Heart left ventricle (tissue), 13 donors: ENCODE measurements at regions not wholly inside any gene's neighbourhood (a gene's known extent, or its start where the extent isn't known, plus 50 kb on each side); places are given as distances from the start of the nearest gene placed in this dataset.

ENCODE experiments used
- CTCF ChIP-seq, 12 donors: fragments of 200-600 bp; sonication (generic) in 4 of 12; IDR thresholded peaks; one replicate each; pipeline versions ENCODE4 v1.5.0 to v1.8.0; 2018 to 2022; ENCODE audit warnings: antibody characterized with exemption in 12 of 12, mild to moderate bottlenecking in 5 of 12
- POLR2A ChIP-seq, 2 donors: fragments of 450-650 bp; IDR thresholded peaks; one replicate each; pipeline ENCODE4 v1.6.1; 2017; ENCODE audit warnings: antibody characterized with exemption in 2 of 2, mild to moderate bottlenecking in 2 of 2, moderate library complexity in 2 of 2
- donor health status: ischemic (EF 13 %, LVEDD 7.1; RV severe dilation, severe dysfunction).
- donor health status: DM: no; HTN: yes; CAD: no.
- donor health status: DM: no; HTN: no; CAD: no.
- donor health status: ischemic (EF 25% LVEDD 6.9; RV normal size, moderate dysfunction).
- donor health status: ischemic (EF 25% LVEDD 5.7; RV mildly dilated, moderate dysfunction).
- donor health status: ischemic (EF 35%, LVEDD 5.7; RV mildly dilated, moderate dysfunction).
- donor health status: nonischemic (EF 11% LVEDD 7.7; RV severe dilation, severe dysfunction).
- donor health status: DM: yes; HTN: yes; CAD: no.
- donor health status: PGD.
- donor health status: ischemic (EF 29% LVEDD 5.4; RV normal size, mild dysfunction).
- donor health status: nonischemic (EF 23%, LVEDD 6.1; RV moderate dilation, normal function).

- TF ChIP-seq CTCF (IDR thresholded peaks at IDR 0.05) (no peak), POLR2A (IDR thresholded peaks at IDR 0.05) (no peak)
Observed at GRCh38 chr5:135169753-135170152, 135.7 kb upstream of the PITX1 start.
